Left lobe of liver (tissue), 2 donors: ENCODE measurements at regions not wholly inside any gene's neighbourhood (a gene's known extent, or its start where the extent isn't known, plus 50 kb on each side); places are given as distances from the start of the nearest gene placed in this dataset.
A peak's percentile ranks its signal among the peaks of the same experiment; 100 is the strongest.
"Not testable (repeated sequence)": the region's sequence is repeated elsewhere in the genome, so short reads cannot be mapped to it uniquely, and the experiment has no call there.

Experiments
- ATAC-seq: fragments of 200-7000 bp; cut with Tn5 transposase; one replicate; pipeline ENCODE4 v1.9.1; 2020; ENCODE audit warnings: mild to moderate bottlenecking, moderate library complexity
- DNase-seq: peaks from one replicate; pipeline ENCODE4 v3.0.0-alpha.2; 2020; ENCODE audit warnings: low spot score
- donor health status: DM: no; HTN: no; CAD: no; lungs with moderate emphysema.
- donor health status: DM: no; HTN: yes; CAD: no.

DNA sequence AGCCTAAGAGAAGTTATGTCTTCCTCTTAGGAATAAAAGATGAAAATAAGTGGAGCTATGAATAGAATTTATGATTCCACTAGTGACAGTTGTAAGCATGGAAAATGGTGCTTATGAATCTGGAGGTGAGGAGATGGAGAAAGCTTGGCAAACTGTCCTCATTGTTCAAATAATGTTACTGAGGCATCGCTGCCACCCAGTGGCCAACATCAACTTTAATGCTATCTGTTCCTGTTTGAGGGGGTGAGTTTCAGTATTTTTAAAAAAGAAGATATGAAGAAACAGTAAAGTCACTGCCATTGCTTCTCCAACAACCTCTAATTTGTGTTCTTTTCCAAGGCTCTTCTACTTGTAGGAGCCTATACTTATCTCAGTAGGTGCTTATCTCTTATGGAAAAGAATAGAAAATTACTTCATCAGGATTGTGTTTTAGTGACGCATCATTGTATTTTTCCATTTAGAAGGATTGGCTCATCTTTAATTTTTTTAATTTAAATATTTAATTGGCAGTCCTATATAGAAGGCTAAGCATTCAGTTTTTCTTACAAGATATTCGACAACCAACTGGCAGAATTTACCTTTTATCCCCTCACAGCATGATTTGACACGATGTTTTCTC lies 260.4 kb upstream of the P2RY1 start:
- DNase-seq (peak; percentile 51), ATAC-seq (peak; percentile 93)

- ATAC-seq (no peak), DNase-seq (no peak)
Measured at GRCh38 chr3:152578769-152579168, 256.2 kb upstream of the P2RY1 start.

GRCh38 chr3:152581951-152582350 lies 253.0 kb upstream of the P2RY1 start:
- ATAC-seq (no peak), DNase-seq (no peak)

GRCh38 chr3:152583963-152584362 lies 251.0 kb upstream of the P2RY1 start:
- DNase-seq: no peak
- no peak for ATAC-seq

DNA sequence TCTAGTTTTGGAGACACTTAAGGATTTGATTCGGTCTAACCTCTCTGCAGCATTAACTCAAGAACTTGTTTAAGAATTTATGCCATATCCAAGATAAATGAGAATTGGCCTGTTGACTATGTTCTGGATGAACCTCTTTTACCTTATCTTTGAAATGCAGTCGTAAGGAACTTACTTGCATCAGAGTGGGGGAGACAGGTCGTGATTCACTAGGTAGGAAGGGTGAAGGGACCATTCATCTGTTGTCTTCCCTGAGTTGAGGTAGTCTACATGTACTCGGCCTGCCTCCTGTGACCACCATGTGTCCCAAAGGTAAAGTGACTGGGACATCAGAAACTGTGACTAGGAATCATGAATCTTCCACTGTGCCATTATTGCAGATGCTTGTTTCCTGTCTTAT lies 248.0 kb upstream of the P2RY1 start:
- no peak for ATAC-seq
- DNase-seq: no peak

DNA sequence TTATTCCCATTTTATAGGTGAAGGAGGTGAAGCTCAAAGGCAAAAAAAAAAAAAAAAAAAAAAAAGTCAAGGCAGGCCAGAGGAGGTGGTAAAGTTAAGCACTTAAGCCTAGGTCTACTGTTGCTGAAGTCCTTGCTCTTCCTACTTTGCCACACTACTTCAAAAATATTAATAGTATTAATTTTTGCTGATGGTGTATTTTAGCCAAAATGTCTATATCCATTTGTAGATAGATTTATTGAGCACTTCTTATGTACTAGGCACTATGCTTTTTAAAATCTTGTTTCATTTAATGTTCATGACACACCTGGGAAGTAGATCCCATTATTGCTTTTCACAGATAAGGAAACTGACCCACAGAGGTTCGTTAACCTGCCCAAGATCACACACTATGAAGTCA lies 247.1 kb upstream of the P2RY1 start:
- no peak for ATAC-seq
- DNase-seq: no peak

GRCh38 chr3:152589644-152590043 lies 245.3 kb upstream of the P2RY1 start:
- ATAC-seq: no peak

GRCh38 chr3:152591515-152591914 lies 243.4 kb upstream of the P2RY1 start:
- no peak for ATAC-seq
- no peak for DNase-seq

More at GRCh38 chr3:152589644-152590043, 245.3 kb upstream of the P2RY1 start:
- DNase-seq: no peak

- no peak for ATAC-seq
Measured at GRCh38 chr3:152593242-152593641, 241.7 kb upstream of the P2RY1 start.

GRCh38 chr3:152595975-152596821 lies 238.7 kb upstream of the P2RY1 start:
- peak; percentile 96 for ATAC-seq
- peak; percentile 64 for DNase-seq

More at GRCh38 chr3:152593242-152593641, 241.7 kb upstream of the P2RY1 start:
- no peak for DNase-seq

GRCh38 chr3:152596832-152597231 lies 238.1 kb upstream of the P2RY1 start:
- ATAC-seq: peak; percentile 54
- not testable (repeated sequence) for DNase-seq

DNA sequence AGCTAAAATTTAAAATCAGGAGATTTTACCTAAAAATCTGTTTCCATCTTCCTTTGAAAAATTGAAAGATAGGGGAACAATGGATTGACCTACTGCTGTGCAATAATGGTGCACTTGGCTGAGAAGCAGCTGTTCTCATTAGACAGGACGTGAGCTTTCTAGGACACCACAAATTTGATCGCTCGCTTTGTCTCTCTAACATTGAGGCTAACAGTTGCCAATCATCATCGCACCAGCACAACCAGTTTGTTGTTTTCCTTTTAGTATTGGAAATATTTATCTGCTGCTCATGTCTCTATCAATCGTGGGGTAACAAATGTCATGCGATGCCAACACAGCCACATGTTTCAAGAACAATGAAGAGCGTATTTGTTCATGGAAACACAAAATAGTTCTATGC lies 228.8 kb upstream of the P2RY1 start:
- DNase-seq (no peak), ATAC-seq (no peak)

DNA sequence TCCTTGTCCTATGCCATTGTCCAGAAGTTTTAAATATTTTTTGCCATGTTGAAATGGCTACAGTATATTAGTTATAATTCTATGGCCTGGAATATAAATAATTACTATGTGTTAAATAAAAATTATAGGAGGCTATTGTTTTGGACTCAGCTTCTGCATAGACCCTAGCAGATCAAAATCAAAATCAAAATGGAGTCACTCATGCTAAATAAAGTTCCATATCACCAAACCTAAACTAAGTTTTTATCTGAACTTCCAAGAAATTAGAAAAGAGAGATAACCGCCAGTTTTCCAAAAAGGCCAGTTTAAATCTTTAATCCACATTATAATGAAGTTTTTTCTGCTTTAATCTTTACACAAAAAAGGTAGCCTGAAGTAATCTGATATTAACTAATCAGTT lies 227.8 kb upstream of the P2RY1 start:
- ATAC-seq: no peak
- DNase-seq: no peak

DNA sequence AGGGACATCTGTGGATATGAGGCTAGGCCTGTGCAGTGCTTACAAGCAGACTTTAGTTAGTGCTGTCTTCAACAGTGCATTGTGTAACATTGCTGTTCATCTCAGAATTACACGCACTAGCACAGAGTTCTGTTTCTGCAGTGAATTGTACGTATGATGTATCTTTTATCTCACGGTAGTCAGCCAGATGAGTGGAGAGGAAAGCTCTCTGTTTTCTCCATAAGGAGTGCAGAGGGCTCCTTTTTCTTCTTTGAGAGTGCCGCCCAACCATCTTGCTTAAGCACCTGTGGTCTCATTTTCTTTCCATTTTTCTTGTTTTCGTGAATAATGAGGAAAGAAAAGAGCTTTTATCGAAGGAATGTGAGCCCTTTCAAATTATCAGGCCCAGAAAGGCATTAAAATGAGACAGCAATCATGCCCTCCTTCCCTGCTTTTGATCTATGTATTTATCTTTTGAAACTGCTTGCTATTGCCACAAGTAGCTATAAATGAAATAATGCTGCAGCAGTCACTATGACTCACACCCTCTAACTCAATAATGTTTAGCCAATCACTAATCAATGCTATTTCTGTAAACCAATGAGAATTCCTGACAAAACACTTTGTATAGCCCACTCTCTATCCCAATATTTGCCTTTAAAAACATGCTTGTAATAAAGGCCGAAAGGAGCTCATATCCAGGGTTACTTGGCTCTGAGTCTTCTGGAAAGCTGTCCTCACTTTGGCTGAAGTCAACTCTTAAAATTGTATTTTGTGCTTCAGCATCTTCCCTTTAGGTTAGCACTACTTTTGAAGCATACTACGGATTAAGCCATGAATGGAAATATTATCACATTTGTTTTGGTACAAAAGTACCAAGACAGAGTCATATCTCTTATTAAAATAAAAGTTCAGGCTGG lies 226.0 kb upstream of the P2RY1 start:
- ATAC-seq (no peak), DNase-seq (no peak)

DNA sequence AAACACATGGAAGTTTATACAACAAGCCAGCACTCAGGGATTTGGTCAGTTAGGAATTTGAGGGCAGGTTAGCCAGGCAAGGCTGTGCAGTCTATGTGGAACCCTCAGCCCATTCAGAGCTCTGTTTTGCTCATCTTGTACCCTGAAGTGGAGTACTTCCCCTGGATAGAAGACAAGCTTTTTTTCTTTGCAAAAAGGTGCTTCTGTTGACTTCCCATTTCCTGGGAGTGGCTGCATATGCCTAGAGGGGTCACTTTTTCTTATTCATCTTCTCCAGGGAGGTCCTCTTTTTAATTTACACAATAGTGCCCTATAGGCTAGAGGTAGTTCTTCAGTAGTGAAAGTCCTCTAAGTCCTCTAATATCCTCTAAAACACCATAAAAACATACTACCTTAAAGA lies 225.0 kb upstream of the P2RY1 start:
- no peak for DNase-seq
- ATAC-seq: no peak

- no peak for ATAC-seq
Measured at GRCh38 chr3:152610622-152611021, 224.3 kb upstream of the P2RY1 start.

DNA sequence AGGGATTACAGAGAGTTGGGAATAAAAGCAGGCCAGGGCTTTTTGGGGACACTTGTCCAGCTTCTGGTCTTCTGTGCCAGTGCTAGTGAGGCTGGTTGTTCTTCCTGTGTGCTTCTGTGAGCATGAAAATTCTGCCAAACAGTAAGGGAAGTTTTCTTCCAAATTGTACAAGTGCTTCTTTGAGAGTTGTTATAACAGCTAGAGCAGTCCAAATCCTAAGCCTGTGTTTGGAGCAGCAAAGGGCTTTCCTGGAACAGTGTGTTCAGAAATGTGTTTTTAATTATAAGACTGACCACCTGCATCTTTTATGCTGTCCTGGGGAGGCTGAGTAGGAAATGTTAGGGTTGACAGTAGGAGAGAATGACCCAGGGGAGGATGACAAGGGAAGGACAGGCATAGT lies 223.0 kb upstream of the P2RY1 start:
- ATAC-seq (no peak), DNase-seq (no peak)

More at GRCh38 chr3:152610622-152611021, 224.3 kb upstream of the P2RY1 start:
- no peak for DNase-seq

DNA sequence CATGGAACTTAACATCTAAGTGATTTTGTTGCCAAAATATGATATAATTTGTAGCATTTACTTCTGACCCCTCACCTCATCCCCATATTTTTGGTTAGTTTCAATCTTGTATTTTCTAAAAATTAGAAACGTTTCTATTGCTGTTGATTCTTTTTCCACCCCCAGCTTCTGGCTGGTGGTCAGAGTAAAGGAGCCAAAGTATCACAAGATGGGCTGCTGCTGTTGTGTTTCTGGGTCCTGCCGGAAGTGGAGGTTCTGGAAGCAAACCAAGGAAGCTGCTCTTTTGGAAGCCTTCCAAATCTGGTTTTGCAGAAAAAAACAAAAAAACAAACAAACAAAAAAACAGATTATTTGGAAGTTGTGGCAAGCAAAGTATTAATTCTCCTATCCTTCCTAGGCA lies 221.1 kb upstream of the P2RY1 start:
- DNase-seq (no peak), ATAC-seq (no peak)

DNA sequence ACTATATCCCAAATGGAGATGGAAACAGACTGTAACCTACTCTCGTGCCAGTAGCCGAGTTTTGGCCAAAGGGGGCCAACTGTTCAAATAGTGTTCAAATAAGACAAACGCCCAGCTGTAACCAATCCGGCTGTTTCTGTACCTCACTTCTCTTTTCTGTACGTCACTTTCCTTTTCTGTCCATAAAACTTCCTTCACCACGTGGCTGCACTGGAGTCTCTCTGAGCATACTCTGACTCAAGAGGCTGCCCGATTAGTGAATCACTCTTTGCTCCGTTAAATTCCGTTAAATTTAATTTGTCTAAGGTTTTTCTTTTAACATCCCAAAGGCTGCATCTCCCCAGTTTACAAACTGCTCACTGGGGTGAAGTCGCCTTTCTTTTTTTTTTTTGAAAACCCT lies 219.2 kb upstream of the P2RY1 start:
- ATAC-seq (no peak), DNase-seq (no peak)

DNA sequence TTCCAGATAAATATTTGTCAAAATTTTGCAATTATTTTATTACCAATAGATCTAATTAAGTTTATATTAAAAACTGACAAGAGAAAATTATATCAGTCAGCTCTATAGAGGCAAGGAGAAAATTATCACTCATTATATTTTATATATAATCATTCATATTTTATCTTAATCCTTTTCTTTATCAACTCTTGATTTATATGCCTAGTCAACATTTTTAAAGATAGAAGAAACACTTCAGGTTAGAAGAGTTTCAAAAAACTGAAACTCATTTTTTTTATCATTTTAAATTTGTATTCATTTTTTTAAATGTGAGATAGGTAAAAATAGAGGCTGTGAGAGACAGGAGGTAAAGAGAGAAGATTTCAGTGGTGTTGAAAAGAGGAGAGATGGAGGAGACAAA lies 217.3 kb upstream of the P2RY1 start:
- ATAC-seq: no peak
- no peak for DNase-seq

DNA sequence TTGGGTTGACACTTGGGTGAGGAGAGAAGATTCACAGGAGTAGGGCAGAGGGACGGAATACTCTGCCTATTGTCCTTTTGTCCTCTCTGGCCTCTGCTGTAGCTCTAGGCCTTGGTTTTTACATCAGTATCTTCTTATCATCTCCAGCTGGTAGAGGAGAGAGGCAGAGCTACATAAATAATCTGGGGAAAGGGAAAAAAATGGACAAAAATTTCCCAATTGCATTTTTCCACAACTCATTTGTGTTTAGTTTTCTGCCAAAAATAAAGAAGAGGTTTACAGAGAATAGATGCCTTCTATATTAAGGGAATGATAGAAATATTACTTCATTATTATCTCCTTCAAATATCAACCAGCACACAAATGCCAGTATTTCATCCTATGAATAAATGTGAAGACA lies 216.4 kb upstream of the P2RY1 start:
- ATAC-seq: no peak
- DNase-seq: no peak
